ENCODE measurements at regions not wholly inside any gene's neighbourhood (a gene's known extent, or its start where the extent isn't known, plus 50 kb on each side); places are given as distances from the start of the nearest gene placed in this dataset.

GRCh38 chr2:12071318-12071717, 324.9 kb downstream of the LPIN1 start:
- TF ChIP-seq CTCF (IDR thresholded peaks at IDR 0.05; ENCODE audit: borderline replicate concordance, extremely low read depth, low read length, poor library complexity, severe bottlenecking), result no peak
- no peak for TF ChIP-seq EZH2 (IDR thresholded peaks at IDR 0.05; ENCODE audit: borderline replicate concordance, low read depth, low read length, severe bottlenecking)
